NCI-H2029 treated with DMSO at 0.1 percent for 48 hours (cell line): ENCODE measurements at regions not wholly inside any gene's neighbourhood (a gene's known extent, or its start where the extent isn't known, plus 50 kb on each side); places are given as distances from the start of the nearest gene placed in this dataset.

Source experiments
- DNase-seq: peaks from one replicate; lab custom pipeline; 2025; lab: John Stamatoyannopoulos, UW

DNA sequence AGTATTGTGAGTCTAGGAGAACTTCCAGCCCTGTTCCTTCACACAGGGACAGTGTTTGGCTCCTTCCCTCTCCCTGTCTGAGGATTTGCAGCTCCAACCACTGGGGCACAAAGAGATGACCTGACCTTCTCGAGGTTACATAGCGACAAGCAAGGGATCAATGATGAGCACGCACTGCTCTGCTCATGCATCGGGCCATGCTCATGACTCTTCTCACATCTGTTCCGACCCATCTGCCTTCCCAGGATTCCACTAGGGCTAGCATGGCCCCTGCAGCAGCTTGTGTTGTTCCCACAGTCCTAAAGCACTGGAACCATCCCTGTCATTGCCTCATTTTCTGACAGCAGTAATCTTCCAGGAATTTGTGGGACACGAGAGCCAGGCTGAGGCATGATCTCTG, 78.8 kb upstream of the ARHGAP28 start:
- DNase-seq = no peak

GRCh38 chr18:6652098-6652497, 77.4 kb upstream of the ARHGAP28 start:
- DNase-seq = no peak

DNA sequence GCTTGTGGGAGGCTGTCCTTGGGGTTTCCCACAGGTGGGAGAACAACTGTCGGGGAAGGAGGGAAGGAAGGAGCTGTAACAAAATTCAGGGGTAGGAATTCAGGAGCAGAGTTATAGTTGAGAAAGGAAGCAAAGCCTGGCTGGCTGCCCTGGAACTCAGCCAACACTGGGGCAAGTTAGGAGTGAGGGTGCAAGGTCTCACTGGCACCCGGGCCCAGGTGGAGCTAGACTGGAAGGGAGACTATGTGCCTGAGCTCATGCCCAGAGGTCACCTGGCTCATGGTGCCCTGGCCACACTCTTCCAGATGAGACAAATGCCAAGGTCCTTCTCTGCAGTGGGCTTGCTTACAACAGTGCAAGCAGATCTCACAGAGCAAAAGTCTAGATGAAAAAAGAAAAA, 75.6 kb upstream of the ARHGAP28 start:
- DNase-seq = no peak

DNA sequence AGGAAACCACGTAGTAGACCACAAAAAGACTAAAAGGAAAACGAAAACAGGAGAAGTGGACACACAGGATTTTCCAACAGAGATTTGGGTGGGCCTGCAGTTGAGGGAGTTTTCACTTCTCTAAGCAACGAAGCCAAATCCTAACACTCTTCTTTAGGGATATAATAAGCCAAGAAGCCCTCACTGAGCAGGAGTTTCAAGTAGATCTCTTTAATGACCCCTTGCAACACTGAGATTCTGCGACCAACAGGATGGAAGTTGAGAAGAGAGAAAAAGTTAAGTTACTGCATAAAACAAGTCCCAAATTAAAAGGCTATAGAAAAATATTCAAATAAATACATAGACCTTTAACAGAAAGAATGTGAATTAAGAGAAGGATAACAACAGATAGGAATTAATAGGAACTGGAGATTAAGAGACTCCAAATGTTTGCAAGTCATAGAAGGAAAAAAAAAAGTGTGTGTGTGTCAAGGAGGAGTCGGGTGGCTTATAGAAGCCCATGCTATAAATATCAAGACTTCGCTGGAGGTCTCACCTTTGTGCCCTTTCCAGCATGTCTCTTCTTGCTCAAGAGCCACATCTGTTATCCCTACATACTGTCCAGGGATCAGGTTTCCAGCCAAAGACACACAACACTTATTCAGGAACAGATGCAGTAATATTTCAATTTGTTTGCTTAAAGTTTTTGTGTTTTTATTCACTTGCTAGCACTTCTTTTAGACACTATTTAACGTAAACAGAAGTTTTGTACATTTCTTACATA, 69.4 kb upstream of the ARHGAP28 start:
- no peak for DNase-seq

- DNase-seq = no peak
These were observed 67.7 kb upstream of the ARHGAP28 start for GRCh38 chr18:6661692-6662415.

DNA sequence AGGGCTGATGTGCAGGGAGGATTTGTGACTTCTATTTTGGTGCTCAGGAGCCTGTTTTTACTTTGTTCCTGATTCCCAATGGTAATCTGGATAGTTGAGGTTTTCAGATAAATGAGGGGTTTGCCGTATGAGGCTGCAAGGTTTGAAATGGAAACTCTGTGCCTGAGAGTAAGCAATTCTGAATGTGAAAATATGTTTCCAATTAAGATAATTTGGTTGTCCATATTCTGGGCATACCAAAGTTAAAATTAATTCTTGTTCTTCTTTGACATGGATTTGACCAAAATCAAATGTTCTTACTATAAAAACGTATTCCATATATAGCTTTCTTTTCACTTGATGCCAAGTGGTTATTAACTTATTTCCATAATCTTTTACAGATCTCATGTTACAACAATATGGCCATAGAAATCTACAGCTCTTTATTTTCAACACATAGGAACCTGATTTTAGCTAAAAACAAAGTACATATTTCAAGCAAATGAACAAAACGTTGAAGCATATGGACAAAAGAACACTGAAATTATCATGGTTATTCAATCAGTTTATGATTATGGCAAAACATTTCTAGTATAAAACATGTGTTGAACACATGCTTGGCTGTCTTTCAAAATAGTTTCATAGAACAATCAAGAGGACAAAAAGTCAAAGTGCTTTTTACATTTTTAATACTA, 63.4 kb upstream of the ARHGAP28 start:
- no peak for DNase-seq

GRCh38 chr18:6668836-6669235, 60.7 kb upstream of the ARHGAP28 start:
- no peak for DNase-seq

DNA sequence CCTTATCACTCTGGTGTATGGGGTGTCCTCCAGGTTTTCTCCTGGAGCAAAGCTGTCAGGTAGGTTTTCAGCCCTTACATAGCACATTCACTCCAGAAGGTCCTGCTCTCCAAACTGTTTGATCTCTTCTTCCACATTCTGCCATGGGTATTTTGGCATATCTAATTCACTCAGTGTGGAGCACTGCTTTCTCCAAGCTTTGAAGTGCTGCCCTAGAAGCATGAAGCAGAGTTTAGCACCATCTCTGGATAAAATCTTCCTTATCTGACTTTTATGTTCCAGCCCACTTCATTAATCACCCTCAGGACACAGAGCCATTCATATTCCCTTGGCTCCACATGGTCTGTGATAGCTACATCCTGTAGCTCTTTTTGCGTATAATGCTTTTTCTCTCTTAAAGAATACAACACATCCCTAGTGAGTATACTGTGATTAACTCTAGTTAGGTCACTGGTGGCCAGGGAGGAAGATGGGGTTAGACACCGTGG, 56.7 kb upstream of the ARHGAP28 start:
- no peak for DNase-seq

- no peak for DNase-seq
These were observed 52.4 kb upstream of the ARHGAP28 start for GRCh38 chr18:6677086-6677485.

- no peak for DNase-seq
These were observed 50.3 kb upstream of the ARHGAP28 start for GRCh38 chr18:6679201-6679600.
